Heart left ventricle (tissue), 16 donors: ENCODE measurements at regions not wholly inside any gene's neighbourhood (a gene's known extent, or its start where the extent isn't known, plus 50 kb on each side); places are given as distances from the start of the nearest gene placed in this dataset.

ENCODE experiments used
- ATAC-seq, 4 donors: fragments of 200-7000 bp; cut with Tn5 transposase; one replicate each; pipeline ENCODE4 v1.9.1; 2020 to 2022; ENCODE audit warnings: moderate library complexity in 4 of 4, mild to moderate bottlenecking in 3 of 4, moderate number of reproducible peaks in 1 of 4
- DNase-seq, 5 donors: peaks; one replicate each; pipeline ENCODE4 v3.0.0-alpha.2; 2020
- H3K27ac ChIP-seq, 12 donors: fragments of 200-600 bp; sonication (generic) in 4 of 12; one replicate each; pipeline versions ENCODE4 v1.5.0 to v1.8.0; 2016 to 2022; ENCODE audit warnings: mild to moderate bottlenecking in 2 of 12
- H3K27me3 ChIP-seq, 9 donors: fragments of 200-600 bp; sonication (generic) in 2 of 9; one replicate each; pipeline versions ENCODE4 v1.5.1 to v1.8.0; 2016 to 2022; ENCODE audit warnings: mild to moderate bottlenecking in 3 of 9
- H3K36me3 ChIP-seq, 9 donors: fragments of 200-600 bp; sonication (generic) in 2 of 9; one replicate each; pipeline versions ENCODE4 v1.5.0 to v1.8.0; 2018 to 2022; ENCODE audit warnings: mild to moderate bottlenecking in 2 of 9
- H3K4me1 ChIP-seq, 12 donors: fragments of 200-600 bp; sonication (generic) in 4 of 12; one replicate each; pipeline versions ENCODE4 v1.5.0 to v1.8.0; 2016 to 2022; ENCODE audit warnings: mild to moderate bottlenecking in 3 of 12
- H3K4me3 ChIP-seq, 12 donors: fragments of 200-600 bp; sonication (generic) in 4 of 12; one replicate each; pipeline versions ENCODE4 v1.5.0 to v1.8.0; 2017 to 2022; ENCODE audit warnings: mild to moderate bottlenecking in 9 of 12, moderate library complexity in 4 of 12
- H3K9me3 ChIP-seq, 12 donors: fragments of 200-600 bp; sonication (generic) in 4 of 12; one replicate each; pipeline versions ENCODE4 v1.5.0 to v1.8.0; 2016 to 2022; ENCODE audit warnings: mild to moderate bottlenecking in 1 of 12
- CTCF ChIP-seq, 12 donors: fragments of 200-600 bp; sonication (generic) in 4 of 12; IDR thresholded peaks; one replicate each; pipeline versions ENCODE4 v1.5.0 to v1.8.0; 2018 to 2022; ENCODE audit warnings: antibody characterized with exemption in 12 of 12, mild to moderate bottlenecking in 5 of 12
- POLR2A ChIP-seq, 2 donors: fragments of 450-650 bp; IDR thresholded peaks; one replicate each; pipeline ENCODE4 v1.6.1; 2017; ENCODE audit warnings: antibody characterized with exemption in 2 of 2, mild to moderate bottlenecking in 2 of 2, moderate library complexity in 2 of 2
- WGBS, 4 donors: extraction: QIAGEN DNeasy Blood & Tissue Kit in 2 of 4; methylation state at CpG; one replicate each; pipeline versions ENCODE4 v1.1.5 to v1.1.7; 2013 to 2018; 5-methylcytosine and 5-hydroxymethylcytosine counted together
- intact Hi-C, 10 donors: fragments of 100-400 bp; cut with DNase I; formaldehyde crosslinking; loops; one replicate each; pipeline versions ENCODE4 v1.11.1 to v1.14.2; 2022
- donor health status: ischemic (EF 13 %, LVEDD 7.1; RV severe dilation, severe dysfunction).
- donor health status: healthy with polysubstance abuse.
- donor health status: DM: no; HTN: yes; CAD: no.
- donor health status: DM: no; HTN: no; CAD: no.
- donor health status: ischemic (EF 25% LVEDD 6.9; RV normal size, moderate dysfunction).
- donor health status: ischemic (EF 25% LVEDD 5.7; RV mildly dilated, moderate dysfunction).
- donor health status: healthy.
- donor health status: DM: yes; HTN: yes; CAD: no.
- donor health status: ischemic (EF 35%, LVEDD 5.7; RV mildly dilated, moderate dysfunction).
- donor health status: nonischemic (EF 11% LVEDD 7.7; RV severe dilation, severe dysfunction).
- donor health status: DM: yes; HTN: yes; CAD: no.
- donor health status: PGD.
- donor health status: ischemic (EF 29% LVEDD 5.4; RV normal size, mild dysfunction).
- donor health status: nonischemic (EF 23%, LVEDD 6.1; RV moderate dilation, normal function).

DNA sequence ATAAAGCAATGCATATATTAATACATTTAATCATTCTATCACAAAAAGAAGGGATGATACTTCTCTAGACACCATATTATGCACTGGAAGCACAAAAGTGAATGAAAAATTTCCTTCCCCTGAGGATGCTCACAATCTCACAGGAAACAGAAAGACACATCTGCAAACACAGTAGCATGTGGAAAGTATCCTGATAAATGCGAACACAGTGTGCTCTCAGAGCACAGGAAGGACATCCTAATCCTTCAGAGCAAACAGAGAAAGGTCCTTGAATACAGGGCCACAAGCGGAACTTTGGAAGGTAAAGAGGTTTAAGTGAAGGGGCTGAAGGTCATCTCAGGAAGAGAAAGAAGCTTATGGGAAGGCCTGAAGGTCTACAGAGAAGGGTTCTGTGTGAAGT is 524.6 kb upstream of the LRRC4C start:
- Histone ChIP-seq H3K27me3 (no peaks in the 10 kb centered on the region), H3K4me3 (no peak overlapping the region), H3K9me3 (no peaks in the 10 kb centered on the region), H3K4me1 (no peaks in the 10 kb centered on the region), H3K27ac (no peak overlapping the region), H3K36me3 (no peaks in the 10 kb centered on the region)
- no peak for DNase-seq
- no peak for ATAC-seq
- intact Hi-C loops, result no loop called here
- WGBS, 4 donors, result 42 to 55% (median 51%) methylated on average over 2 of the region's 2 CpGs
- no peak for TF ChIP-seq CTCF (IDR thresholded peaks at IDR 0.05)
- no peak for TF ChIP-seq POLR2A (IDR thresholded peaks at IDR 0.05)

DNA sequence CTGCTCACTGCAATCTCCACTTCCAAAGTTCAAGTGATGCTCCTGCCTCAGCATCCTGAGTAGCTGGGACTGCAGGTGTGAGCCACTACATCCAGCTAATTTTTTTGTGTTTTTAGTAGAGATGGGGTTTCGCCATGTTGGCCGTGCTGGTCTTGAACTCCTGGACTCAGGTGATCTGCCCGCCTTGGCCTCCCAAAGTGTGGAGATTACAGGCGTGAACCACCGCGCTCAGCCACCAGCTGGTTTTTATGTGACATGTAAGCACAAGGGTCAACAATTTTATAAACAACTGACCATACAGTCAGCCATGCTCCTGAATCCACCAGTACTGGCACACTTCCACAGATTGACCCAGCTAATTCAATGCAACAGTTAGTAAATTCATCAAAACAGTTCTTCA is 526.3 kb upstream of the LRRC4C start:
- Histone ChIP-seq H3K4me1 (no peaks in the 10 kb centered on the region), H3K36me3 (no peaks in the 10 kb centered on the region), H3K27me3 (no peaks in the 10 kb centered on the region), H3K9me3 (no peaks in the 10 kb centered on the region), H3K27ac (no peak overlapping the region), H3K4me3 (no peak overlapping the region)
- WGBS, 4 donors, result 93 to 95% (median 95%) methylated on average over 6 of the region's 6 CpGs
- no peak for DNase-seq
- no peak for TF ChIP-seq CTCF (IDR thresholded peaks at IDR 0.05)
- TF ChIP-seq POLR2A (IDR thresholded peaks at IDR 0.05), result no peak
- no peak for ATAC-seq
- intact Hi-C loops, result no loop called here

DNA sequence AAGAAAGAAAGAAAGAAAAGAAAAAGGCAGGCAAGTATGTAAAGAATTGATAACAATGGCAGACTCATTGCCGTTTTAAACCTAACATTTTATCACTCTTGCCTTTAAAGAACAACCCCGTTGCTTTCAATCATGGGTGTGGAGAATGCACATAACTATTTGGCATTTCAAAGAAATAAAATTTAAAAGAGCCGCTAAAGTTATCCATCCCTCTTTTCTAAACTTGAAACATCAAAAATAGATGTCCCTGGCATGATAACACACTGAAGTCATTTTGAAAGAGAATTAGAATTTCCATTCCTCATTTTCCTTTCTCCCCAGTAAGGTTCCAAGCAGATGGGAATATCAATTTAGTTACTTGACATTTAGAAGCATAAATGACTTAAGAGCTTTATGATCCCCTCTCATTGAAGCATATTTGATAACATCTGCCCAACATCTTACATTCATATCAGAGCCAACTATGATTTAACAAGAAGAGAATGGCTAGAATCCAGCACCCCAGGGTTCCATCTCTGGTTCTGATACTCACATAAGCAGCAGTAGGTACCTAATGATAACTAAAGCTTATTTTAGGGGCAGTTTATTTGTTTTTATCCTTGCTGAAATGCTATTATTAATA is 529.6 kb upstream of the LRRC4C start:
- TF ChIP-seq POLR2A (IDR thresholded peaks at IDR 0.05) (no peak), CTCF (IDR thresholded peaks at IDR 0.05) (no peak)

DNA sequence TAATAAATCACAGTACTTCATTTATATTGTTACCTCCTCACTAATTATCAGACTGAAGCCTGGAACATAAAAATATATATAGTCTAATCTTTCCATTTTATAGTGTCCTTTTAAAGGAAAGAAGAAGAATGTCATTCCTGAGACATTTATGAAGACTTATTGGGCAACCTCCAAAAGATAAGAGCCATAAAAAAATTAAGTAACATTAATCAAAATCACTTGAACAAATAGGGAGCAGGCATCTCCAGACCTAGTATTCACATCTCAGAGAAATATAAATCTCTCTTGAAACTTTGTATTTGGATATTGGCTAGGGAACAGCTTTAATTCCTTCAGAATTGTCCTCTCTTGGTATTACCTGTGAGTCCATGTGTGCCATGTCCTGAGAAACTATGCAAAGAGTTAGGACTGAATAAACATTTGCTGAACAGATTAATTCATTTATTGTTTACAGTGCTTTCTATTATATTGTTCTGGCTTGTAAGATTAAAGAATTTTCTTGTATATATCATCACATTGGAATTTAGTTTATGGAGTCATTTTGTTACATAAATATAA is 530.5 kb upstream of the LRRC4C start:
- H3K4me1 ChIP-seq, result no peaks in the 10 kb centered on the region
- H3K27ac ChIP-seq, result no peak overlapping the region
- intact Hi-C loops, result no loop called here
- DNase-seq, result no peak
- TF ChIP-seq CTCF (IDR thresholded peaks at IDR 0.05), result no peak
- no peak for TF ChIP-seq POLR2A (IDR thresholded peaks at IDR 0.05)
- no peaks in the 10 kb centered on the region for H3K27me3 ChIP-seq
- H3K9me3 ChIP-seq, result no peaks in the 10 kb centered on the region
- H3K4me3 ChIP-seq, result no peak overlapping the region
- no peak for ATAC-seq
- no peaks in the 10 kb centered on the region for H3K36me3 ChIP-seq

More for the DNA sequence above, 529.6 kb upstream of the LRRC4C start:
- Histone ChIP-seq H3K27me3 (no peaks in the 10 kb centered on the region), H3K4me3 (no peak overlapping the region), H3K27ac (no peak overlapping the region), H3K4me1 (no peaks in the 10 kb centered on the region), H3K9me3 (no peaks in the 10 kb centered on the region), H3K36me3 (no peaks in the 10 kb centered on the region)
- WGBS, 4 donors, result 70 to 83% (median 76%) methylated on average over 3 of the region's 3 CpGs
- no peak for ATAC-seq
- no peak for DNase-seq
- intact Hi-C loops, result no loop called here
